Panc1 (cell line): ENCODE measurements at regions not wholly inside any gene's neighbourhood (a gene's known extent, or its start where the extent isn't known, plus 50 kb on each side); places are given as distances from the start of the nearest gene placed in this dataset.

Experiments
- ATAC-seq: fragments of 200-7000 bp; cut with Tn5 transposase; 2 replicates; pipeline ENCODE4 v1.9.1; 2020; ENCODE audit warnings: mild to moderate bottlenecking, moderate library complexity
- BruUV-seq: library from RNA; stranded (reverse); fragments of 400-500 nt; replicated peaks from 2 replicates; lab custom pipeline; 2021; lab: Mats Ljungman, UMichigan
- CTCF ChIA-PET: fragments of 300-600 bp; sonication (Branson Sonifier 250); formaldehyde crosslinking; loops from one replicate; lab custom pipeline; 2022; ENCODE audit warnings: antibody characterized with exemption; lab: Charles Lee
- POLR2A ChIA-PET: fragments of 300-600 bp; sonication (Branson Sonifier 250); formaldehyde crosslinking; loops from one replicate; lab custom pipeline; 2022; ENCODE audit warnings: antibody characterized with exemption; lab: Charles Lee
- DNase-seq: peaks from one replicate; pipeline ENCODE4 v3.0.0-alpha.2; 2010; ENCODE audit warnings: low read depth, low spot score
- H3K27ac ChIP-seq: 2 replicates; pipeline ENCODE4 v1.5.1; 2011; ENCODE audit warnings: mild to moderate bottlenecking, low read length, inconsistent platforms
- H3K27me3 ChIP-seq: fragments of 200-500 bp; sonication (Bioruptor generic); 2 replicates; pipeline ENCODE4 v1.6.0; 2014; ENCODE audit warnings: low read length, inconsistent platforms; ENCODE audit not compliant: control insufficient read depth, insufficient read depth
- H3K36me3 ChIP-seq: fragments of 200-500 bp; sonication (Bioruptor generic); 2 replicates; pipeline ENCODE4 v1.5.1; 2014; ENCODE audit warnings: inconsistent platforms, mild to moderate bottlenecking, low read length, moderate library complexity; ENCODE audit not compliant: control insufficient read depth, insufficient read depth
- H3K4me1 ChIP-seq: 2 replicates; pipeline ENCODE4 v1.5.1; 2011; ENCODE audit warnings: inconsistent platforms, mild to moderate bottlenecking, low read length, moderate library complexity; ENCODE audit not compliant: control insufficient read depth, insufficient read depth
- H3K4me3 ChIP-seq, 2 experiments: 2 replicates each; pipeline ENCODE4 v1.5.1; 2011 to 2012; ENCODE audit warnings: low read depth in 2 of 2, low read length in 2 of 2, mild to moderate bottlenecking in 2 of 2, inconsistent platforms in 1 of 2, moderate library complexity in 1 of 2
- H3K9me3 ChIP-seq: fragments of 200-500 bp; sonication (Bioruptor generic); 2 replicates; pipeline ENCODE4 v1.5.1; 2014; ENCODE audit warnings: low read depth, mild to moderate bottlenecking, inconsistent platforms, low read length, moderate library complexity; ENCODE audit not compliant: control insufficient read depth, insufficient read depth
- CTCF ChIP-seq: fragments of 450-650 bp; IDR thresholded peaks from 2 replicates; pipeline ENCODE4 v1.5.1; 2017; ENCODE audit warnings: mild to moderate bottlenecking
- POLR2AphosphoS5 ChIP-seq: IDR thresholded peaks from 2 replicates; pipeline ENCODE4 v1.6.1; 2012; ENCODE audit warnings: mild to moderate bottlenecking, low read depth, low read length, moderate library complexity
- REST ChIP-seq, 2 experiments: IDR thresholded peaks; 2 replicates each; pipeline ENCODE4 v1.6.1; 2011 to 2012; ENCODE audit warnings: low read depth in 2 of 2, control low read depth in 1 of 2, low read length in 1 of 2, mild to moderate bottlenecking in 1 of 2, moderate library complexity in 1 of 2; ENCODE audit not compliant: insufficient read depth in 1 of 2
- SIN3A ChIP-seq: IDR thresholded peaks from 2 replicates; pipeline ENCODE4 v1.6.1; 2012; ENCODE audit warnings: low read depth, mild to moderate bottlenecking, low read length, moderate library complexity, borderline replicate concordance; ENCODE audit not compliant: insufficient read depth
- TCF7L2 ChIP-seq: IDR thresholded peaks from 2 replicates; pipeline ENCODE4 v1.6.1; 2011; ENCODE audit warnings: mild to moderate bottlenecking, low read depth, low read length, inconsistent platforms
- in situ Hi-C: cut with HindIII; loops from 2 replicates; pipeline ENCODE4 v1.10.0; 2016; ENCODE audit warnings: low sequenced_read_pairs, low pct_unique_long_range_greater_than_20kb
- intact Hi-C: fragments of 100-400 bp; cut with micrococcal nuclease; formaldehyde crosslinking; loops from one replicate; pipeline ENCODE4 v1.10.0; 2022; ENCODE audit not compliant: unreplicated experiment

GRCh38 chr1:178613271-178613945 is 100.5 kb downstream of the TEX35 start:
- H3K27ac ChIP-seq = no peak overlapping the region
- H3K4me3 ChIP-seq = no peak overlapping the region
- no peaks in the 10 kb centered on the region for H3K36me3 ChIP-seq
- in situ Hi-C loops = no loop called here
- no TSS peak for BruUV-seq
- no peaks in the 10 kb centered on the region for H3K27me3 ChIP-seq
- ATAC-seq (no peak), DNase-seq (no peak)
- CTCF ChIA-PET = no interaction called here
- H3K9me3 ChIP-seq = no peaks in the 10 kb centered on the region
- POLR2A ChIA-PET = no interaction called here
- intact Hi-C loops = no loop called here
- TF ChIP-seq CTCF (no peak), POLR2AphosphoS5 (no peak), REST (IDR thresholded peaks at IDR 0.05; ENCODE audit: insufficient read depth in 1 of 2, low read depth in 2 of 2, low read length in 1 of 2) (no peak), TCF7L2 (no peak), SIN3A (no peak)
- H3K4me1 ChIP-seq = no peaks in the 10 kb centered on the region

GRCh38 chr1:178614286-178614685 is 101.4 kb downstream of the TEX35 start:
- ChIA-PET POLR2A (no interaction called here), CTCF (no interaction called here)
- Histone ChIP-seq H3K27ac (no peak overlapping the region), H3K9me3 (no peaks in the 10 kb centered on the region), H3K27me3 (no peaks in the 10 kb centered on the region), H3K4me3 (no peak overlapping the region), H3K36me3 (no peaks in the 10 kb centered on the region), H3K4me1 (no peaks in the 10 kb centered on the region)
- intact Hi-C loops = no loop called here
- DNase-seq (no peak), ATAC-seq (no peak)
- no TSS peak for BruUV-seq
- in situ Hi-C loops = no loop called here
- TF ChIP-seq CTCF (no peak), REST (IDR thresholded peaks at IDR 0.05; ENCODE audit: insufficient read depth in 1 of 2, low read depth in 2 of 2, low read length in 1 of 2) (no peak), SIN3A (no peak), POLR2AphosphoS5 (no peak), TCF7L2 (no peak)
